Keratinocyte (primary cell): ENCODE measurements at regions not wholly inside any gene's neighbourhood (a gene's known extent, or its start where the extent isn't known, plus 50 kb on each side); places are given as distances from the start of the nearest gene placed in this dataset.

ENCODE experiments used
- DNase-seq: peaks from one replicate; pipeline ENCODE4 v3.0.0-alpha.2; 2011; ENCODE audit warnings: low read depth, missing footprints, low spot score
- FAIRE-seq: peaks from 2 replicates; lab custom pipeline; 2011; peaks lifted over from hg19 to GRCh38; lab: Jason Lieb, UNC
- H2AFZ ChIP-seq: 2 replicates; pipeline ENCODE4 v1.6.0; 2012; ENCODE audit warnings: low read length, control low read depth, inconsistent platforms; ENCODE audit not compliant: control insufficient read depth
- H3K27ac ChIP-seq: 2 replicates; pipeline ENCODE4 v1.5.1; 2011; ENCODE audit warnings: low read length; ENCODE audit not compliant: control insufficient read depth, insufficient read depth
- H3K27me3 ChIP-seq: 3 replicates; pipeline ENCODE4 v1.6.0; 2011; ENCODE audit warnings: low read length; ENCODE audit not compliant: control insufficient read depth, insufficient read depth; ENCODE audit errors: extremely low read depth
- H3K36me3 ChIP-seq, 2 experiments: 2 replicates in 1 of 2; 3 replicates in 1 of 2; pipeline ENCODE4 v1.5.1; 2011; ENCODE audit warnings: low read length in 2 of 2, mild to moderate bottlenecking in 1 of 2; ENCODE audit not compliant: control insufficient read depth in 2 of 2, insufficient read depth in 2 of 2; ENCODE audit errors: extremely low read depth in 1 of 2
- H3K4me1 ChIP-seq: 3 replicates; pipeline ENCODE4 v1.5.1; 2011; ENCODE audit warnings: low read length; ENCODE audit not compliant: control insufficient read depth, insufficient read depth; ENCODE audit errors: extremely low read depth
- H3K4me2 ChIP-seq: 3 replicates; pipeline ENCODE4 v1.6.0; 2011; ENCODE audit warnings: low read depth, low read length; ENCODE audit not compliant: control insufficient read depth, insufficient read depth; ENCODE audit errors: extremely low read depth
- H3K4me3 ChIP-seq, 3 experiments: fragments of 200-600 bp in 1 of 3; sonication (generic) in 1 of 3; 2 replicates in 2 of 3; 3 replicates in 1 of 3; pipeline ENCODE4 v1.5.1; 2011 to 2016; ENCODE audit warnings: low read length in 3 of 3, mild to moderate bottlenecking in 3 of 3, control low read depth in 2 of 3, inconsistent platforms in 1 of 3, low read depth in 1 of 3, mixed read lengths in 1 of 3, mixed run types in 1 of 3, moderate library complexity in 1 of 3; ENCODE audit not compliant: control insufficient read depth in 2 of 3, insufficient read depth in 2 of 3; ENCODE audit errors: extremely low read depth in 1 of 3
- H3K79me2 ChIP-seq: 2 replicates; pipeline ENCODE4 v1.6.0; 2012; ENCODE audit warnings: low read length; ENCODE audit not compliant: control insufficient read depth, insufficient read depth
- H3K9ac ChIP-seq: 3 replicates; pipeline ENCODE4 v1.6.0; 2011; ENCODE audit warnings: low read length; ENCODE audit not compliant: control insufficient read depth, insufficient read depth; ENCODE audit errors: extremely low read depth
- H3K9me1 ChIP-seq: 3 replicates; pipeline ENCODE4 v1.6.0; 2011; ENCODE audit warnings: low read length; ENCODE audit not compliant: control insufficient read depth, insufficient read depth; ENCODE audit errors: extremely low read depth
- H3K9me3 ChIP-seq: 2 replicates; pipeline ENCODE4 v1.5.1; 2012; ENCODE audit warnings: low read depth, low read length; ENCODE audit not compliant: control insufficient read depth
- H4K20me1 ChIP-seq: 3 replicates; pipeline ENCODE4 v1.6.0; 2011; ENCODE audit warnings: low read length; ENCODE audit not compliant: control insufficient read depth, insufficient read depth; ENCODE audit errors: extremely low read depth
- EZH2 ChIP-seq: IDR thresholded peaks from one replicate; pipeline ENCODE4 v1.6.1; 2012; ENCODE audit warnings: inconsistent platforms, mild to moderate bottlenecking, low read length, moderate library complexity
- dilution Hi-C: fragments of 300-500 bp; cut with MboI; formaldehyde crosslinking; loops from one replicate; pipeline ENCODE4 v1.7.0; 2020; ENCODE audit warnings: low sequenced_read_pairs; ENCODE audit not compliant: extremely low pct_ligation_motif_present
- TF ChIP-seq, protein P1 (sequence below), 3 experiments: IDR thresholded peaks in 1 of 3; conservative IDR thresholded peaks in 1 of 3; optimal IDR thresholded peaks in 1 of 3; 2 replicates in 2 of 3; 3 replicates in 1 of 3; pipeline versions ENCODE3 to v1.5.1; 2011; ENCODE audit warnings: low read length in 3 of 3, mild to moderate bottlenecking in 3 of 3, moderate library complexity in 2 of 3, control low read depth in 1 of 3, inconsistent platforms in 1 of 3; ENCODE audit not compliant: insufficient read depth in 2 of 3; ENCODE audit errors: extremely low read depth in 1 of 3

GRCh38 chr14:66074537-66074936 is 411.6 kb upstream of the CCDC196 start:
- DNase-seq = no peak
- no peak overlapping the region for H3K4me3 ChIP-seq
- no peak overlapping the region for H3K4me2 ChIP-seq
- TF ChIP-seq, protein P1, sequence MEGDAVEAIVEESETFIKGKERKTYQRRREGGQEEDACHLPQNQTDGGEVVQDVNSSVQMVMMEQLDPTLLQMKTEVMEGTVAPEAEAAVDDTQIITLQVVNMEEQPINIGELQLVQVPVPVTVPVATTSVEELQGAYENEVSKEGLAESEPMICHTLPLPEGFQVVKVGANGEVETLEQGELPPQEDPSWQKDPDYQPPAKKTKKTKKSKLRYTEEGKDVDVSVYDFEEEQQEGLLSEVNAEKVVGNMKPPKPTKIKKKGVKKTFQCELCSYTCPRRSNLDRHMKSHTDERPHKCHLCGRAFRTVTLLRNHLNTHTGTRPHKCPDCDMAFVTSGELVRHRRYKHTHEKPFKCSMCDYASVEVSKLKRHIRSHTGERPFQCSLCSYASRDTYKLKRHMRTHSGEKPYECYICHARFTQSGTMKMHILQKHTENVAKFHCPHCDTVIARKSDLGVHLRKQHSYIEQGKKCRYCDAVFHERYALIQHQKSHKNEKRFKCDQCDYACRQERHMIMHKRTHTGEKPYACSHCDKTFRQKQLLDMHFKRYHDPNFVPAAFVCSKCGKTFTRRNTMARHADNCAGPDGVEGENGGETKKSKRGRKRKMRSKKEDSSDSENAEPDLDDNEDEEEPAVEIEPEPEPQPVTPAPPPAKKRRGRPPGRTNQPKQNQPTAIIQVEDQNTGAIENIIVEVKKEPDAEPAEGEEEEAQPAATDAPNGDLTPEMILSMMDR (optimal IDR thresholded peaks at IDR 0.05 in 1 of 3, IDR thresholded peaks at IDR 0.05 in 1 of 3, conservative IDR thresholded peaks at IDR 0.05 in 1 of 3; ENCODE audit: extremely low read depth in 1 of 3, insufficient read depth in 2 of 3, low read length in 3 of 3) = no peak
- no peak for TF ChIP-seq EZH2
- FAIRE-seq = no peak
- H3K4me1 ChIP-seq = peaks cover 2% of the 10 kb centered on the region
- no peaks in the 10 kb centered on the region for H3K9me3 ChIP-seq
- no peak overlapping the region for H3K27ac ChIP-seq
- no peaks in the 10 kb centered on the region for H3K9me1 ChIP-seq
- H3K79me2 ChIP-seq = no peaks in the 10 kb centered on the region
- no peak overlapping the region for H3K9ac ChIP-seq
- no peaks in the 10 kb centered on the region for H4K20me1 ChIP-seq
- no peak overlapping the region for H2AFZ ChIP-seq
- dilution Hi-C loops = no loop called here
- no peaks in the 10 kb centered on the region for H3K36me3 ChIP-seq
- H3K27me3 ChIP-seq = no peaks in the 10 kb centered on the region

GRCh38 chr14:66076176-66076575 is 410.0 kb upstream of the CCDC196 start:
- no peaks in the 10 kb centered on the region for H3K9me3 ChIP-seq
- no peak overlapping the region for H3K27ac ChIP-seq
- no peak overlapping the region for H3K4me3 ChIP-seq
- no peaks in the 10 kb centered on the region for H3K79me2 ChIP-seq
- no peaks in the 10 kb centered on the region for H3K9me1 ChIP-seq
- DNase-seq (no peak), FAIRE-seq (no peak)
- no peaks in the 10 kb centered on the region for H3K27me3 ChIP-seq
- H4K20me1 ChIP-seq = no peaks in the 10 kb centered on the region
- no peak overlapping the region for H2AFZ ChIP-seq
- dilution Hi-C loops = no loop called here
- H3K4me1 ChIP-seq = no peaks in the 10 kb centered on the region
- no peaks in the 10 kb centered on the region for H3K36me3 ChIP-seq
- TF ChIP-seq, protein P1 (optimal IDR thresholded peaks at IDR 0.05 in 1 of 3, IDR thresholded peaks at IDR 0.05 in 1 of 3, conservative IDR thresholded peaks at IDR 0.05 in 1 of 3; ENCODE audit: extremely low read depth in 1 of 3, insufficient read depth in 2 of 3, low read length in 3 of 3) = no peak
- no peak for TF ChIP-seq EZH2
- no peak overlapping the region for H3K9ac ChIP-seq
- H3K4me2 ChIP-seq = no peak overlapping the region
